DOHH2 (cell line): ENCODE measurements at regions not wholly inside any gene's neighbourhood (a gene's known extent, or its start where the extent isn't known, plus 50 kb on each side); places are given as distances from the start of the nearest gene placed in this dataset.

Experiments
- EZH2phosphoT487 ChIP-seq: fragments of 200-600 bp; sonication (generic); IDR thresholded peaks from 2 replicates; pipeline ENCODE4 v1.6.1; 2017; ENCODE audit warnings: borderline replicate concordance, mild to moderate bottlenecking, antibody characterized with exemption, low read length, moderate library complexity, mixed read lengths
- TF ChIP-seq, protein P1 (sequence below): fragments of 200-600 bp; sonication (generic); IDR thresholded peaks from one replicate; pipeline ENCODE4 v1.5.1; 2014; ENCODE audit warnings: antibody characterized with exemption, mild to moderate bottlenecking, low read depth, low read length; ENCODE audit not compliant: poor library complexity, severe bottlenecking

DNA sequence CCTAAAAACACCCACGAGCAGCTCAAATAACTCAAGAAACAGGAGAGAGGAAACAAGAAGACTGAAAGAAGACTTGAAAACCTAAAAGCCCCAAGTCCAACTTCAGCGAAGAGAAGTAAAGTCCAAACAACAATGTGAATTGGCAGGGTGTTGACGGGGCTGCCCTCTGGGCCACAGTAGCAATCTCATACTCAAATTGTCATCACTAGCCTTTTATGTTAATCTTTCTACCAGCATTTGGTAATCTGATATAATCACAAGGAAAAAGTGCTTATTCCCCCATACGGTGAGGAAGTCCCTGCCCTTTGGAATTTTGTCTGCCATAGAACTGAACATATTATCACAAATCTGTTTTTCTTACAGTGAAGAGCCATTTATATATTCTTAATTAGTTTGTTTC is 51.5 kb upstream of the IFNE start:
- TF ChIP-seq, protein P1, sequence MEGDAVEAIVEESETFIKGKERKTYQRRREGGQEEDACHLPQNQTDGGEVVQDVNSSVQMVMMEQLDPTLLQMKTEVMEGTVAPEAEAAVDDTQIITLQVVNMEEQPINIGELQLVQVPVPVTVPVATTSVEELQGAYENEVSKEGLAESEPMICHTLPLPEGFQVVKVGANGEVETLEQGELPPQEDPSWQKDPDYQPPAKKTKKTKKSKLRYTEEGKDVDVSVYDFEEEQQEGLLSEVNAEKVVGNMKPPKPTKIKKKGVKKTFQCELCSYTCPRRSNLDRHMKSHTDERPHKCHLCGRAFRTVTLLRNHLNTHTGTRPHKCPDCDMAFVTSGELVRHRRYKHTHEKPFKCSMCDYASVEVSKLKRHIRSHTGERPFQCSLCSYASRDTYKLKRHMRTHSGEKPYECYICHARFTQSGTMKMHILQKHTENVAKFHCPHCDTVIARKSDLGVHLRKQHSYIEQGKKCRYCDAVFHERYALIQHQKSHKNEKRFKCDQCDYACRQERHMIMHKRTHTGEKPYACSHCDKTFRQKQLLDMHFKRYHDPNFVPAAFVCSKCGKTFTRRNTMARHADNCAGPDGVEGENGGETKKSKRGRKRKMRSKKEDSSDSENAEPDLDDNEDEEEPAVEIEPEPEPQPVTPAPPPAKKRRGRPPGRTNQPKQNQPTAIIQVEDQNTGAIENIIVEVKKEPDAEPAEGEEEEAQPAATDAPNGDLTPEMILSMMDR = no peak
- TF ChIP-seq EZH2phosphoT487 = no peak
